ENCODE measurements at regions not wholly inside any gene's neighbourhood (a gene's known extent, or its start where the extent isn't known, plus 50 kb on each side); places are given as distances from the start of the nearest gene placed in this dataset.
"Not testable (repeated sequence)": the region's sequence is repeated elsewhere in the genome, so short reads cannot be mapped to it uniquely, and the experiment has no call there.

DNA sequence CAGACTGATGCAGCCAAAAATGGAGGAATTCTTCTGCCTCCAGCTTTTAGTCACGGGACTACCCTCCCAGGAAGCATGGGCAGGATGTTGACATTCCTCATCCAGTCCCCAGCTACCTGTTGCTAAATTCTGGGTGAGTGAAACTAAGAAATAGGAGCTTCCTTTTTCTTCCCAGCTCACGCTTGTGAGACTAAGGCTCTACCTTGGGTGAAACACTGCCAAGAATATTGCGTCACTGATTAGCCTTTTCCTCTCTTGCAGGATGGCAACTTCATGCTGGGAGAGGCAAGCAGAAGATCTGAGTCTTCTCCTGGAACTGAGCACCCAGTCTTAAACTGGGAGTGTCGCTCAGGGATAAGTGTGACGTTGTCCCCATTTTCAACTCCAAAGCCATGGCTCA lies 59.7 kb downstream of the RNU2-63P start:
- ATAC-seq; H3K9me3 Mint-ChIP-seq; H3K4me3 Mint-ChIP-seq; H3K27me3 Mint-ChIP-seq (ENCODE audit: low read depth); H3K4me1 Mint-ChIP-seq (ENCODE audit: low read depth); DNase-seq; H3K36me3 Mint-ChIP-seq (ENCODE audit: insufficient read depth): not testable (repeated sequence)

GRCh38 chr2:87949008-87949407 lies 67.3 kb downstream of the RNU2-63P start:
- H3K27me3 Mint-ChIP-seq (ENCODE audit: low read depth); H3K36me3 Mint-ChIP-seq (ENCODE audit: insufficient read depth); DNase-seq; H3K4me1 Mint-ChIP-seq (ENCODE audit: low read depth); H3K9me3 Mint-ChIP-seq; H3K4me3 Mint-ChIP-seq: not testable (repeated sequence)
- ATAC-seq = peak in 1 of 2 donors; percentile 14

- H3K36me3 Mint-ChIP-seq (ENCODE audit: insufficient read depth); H3K4me3 Mint-ChIP-seq; H3K4me1 Mint-ChIP-seq (ENCODE audit: low read depth); DNase-seq; H3K27me3 Mint-ChIP-seq (ENCODE audit: low read depth); ATAC-seq; H3K9me3 Mint-ChIP-seq: not testable (repeated sequence)
These were observed 69.5 kb downstream of the RNU2-63P start for GRCh38 chr2:87946644-87947370.

DNA sequence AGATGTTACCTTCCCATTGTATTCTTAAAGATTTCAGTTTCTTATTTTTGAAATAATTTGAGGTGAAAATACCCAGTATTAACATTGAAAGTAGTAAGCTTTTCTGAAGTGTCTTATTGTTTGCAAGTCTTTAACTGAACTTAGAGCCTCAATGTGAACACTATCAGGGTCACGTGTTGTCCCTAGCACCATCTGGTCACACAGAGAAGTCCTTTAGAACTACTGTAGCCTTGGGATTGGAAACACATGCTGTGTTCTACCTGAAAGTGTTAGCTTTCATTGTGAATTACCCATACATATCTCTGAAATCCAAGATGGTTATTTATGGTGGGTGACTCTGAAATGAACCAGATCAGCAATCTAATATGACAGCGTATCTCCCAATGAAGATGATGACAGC lies 77.0 kb downstream of the RNU2-63P start:
- not testable (repeated sequence) for DNase-seq; H3K4me3 Mint-ChIP-seq; H3K9me3 Mint-ChIP-seq; H3K36me3 Mint-ChIP-seq (ENCODE audit: insufficient read depth); H3K27me3 Mint-ChIP-seq (ENCODE audit: low read depth); H3K4me1 Mint-ChIP-seq (ENCODE audit: low read depth); ATAC-seq

DNA sequence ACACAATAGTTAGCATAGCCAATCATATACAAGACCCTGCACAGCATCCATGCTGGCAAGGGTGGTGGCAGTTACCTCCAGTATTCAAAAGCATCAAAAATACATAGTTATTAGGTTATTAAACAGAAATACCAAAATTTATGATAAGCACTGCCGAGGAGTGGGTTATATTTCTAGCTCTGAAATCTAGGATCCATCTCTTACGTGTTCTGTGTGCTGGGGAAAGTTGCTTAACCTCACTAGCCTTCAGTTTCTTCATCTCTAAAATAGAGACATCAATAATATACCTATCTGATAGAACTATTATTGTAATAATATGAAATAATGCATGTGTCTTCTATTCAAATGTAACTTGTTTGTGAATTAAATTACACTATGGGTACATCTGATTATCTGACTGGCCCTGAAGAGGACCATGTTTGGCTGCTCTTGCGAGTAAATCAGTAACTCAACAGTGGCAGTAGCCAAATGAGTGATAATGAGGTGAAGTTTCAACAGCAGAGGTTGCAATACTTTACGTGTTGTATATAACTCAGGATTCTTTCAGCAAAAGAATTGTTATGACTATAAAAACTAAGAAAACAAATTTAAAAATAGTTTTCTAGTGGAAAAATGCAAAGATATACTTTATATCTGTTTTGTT lies 93.5 kb upstream of the RGPD2 start:
- DNase-seq; H3K9me3 Mint-ChIP-seq; H3K4me1 Mint-ChIP-seq (ENCODE audit: low read depth); H3K36me3 Mint-ChIP-seq (ENCODE audit: insufficient read depth); H3K4me3 Mint-ChIP-seq; ATAC-seq; H3K27me3 Mint-ChIP-seq (ENCODE audit: low read depth): not testable (repeated sequence)

DNA sequence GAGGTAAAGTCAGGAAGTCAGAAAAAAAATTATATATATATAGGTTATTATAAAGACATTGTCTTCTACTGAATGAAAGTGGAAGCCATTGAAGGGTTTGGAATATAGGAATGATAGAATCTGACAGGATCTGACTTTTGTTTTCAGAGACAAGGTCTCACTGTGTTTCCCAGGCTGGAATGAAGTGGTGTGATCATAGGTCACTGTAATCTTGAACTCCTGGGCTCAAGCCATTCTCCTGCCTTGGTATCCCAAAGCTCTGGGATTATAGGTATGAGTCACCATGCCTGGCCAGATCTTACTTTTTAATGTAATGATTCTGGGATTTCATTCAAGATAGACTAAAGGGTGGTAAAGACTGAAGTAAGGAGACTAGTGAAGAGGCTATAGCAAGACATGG lies 91.6 kb upstream of the RGPD2 start:
- not testable (repeated sequence) for H3K27me3 Mint-ChIP-seq (ENCODE audit: low read depth); H3K4me1 Mint-ChIP-seq (ENCODE audit: low read depth); DNase-seq; H3K36me3 Mint-ChIP-seq (ENCODE audit: insufficient read depth); ATAC-seq; H3K4me3 Mint-ChIP-seq; H3K9me3 Mint-ChIP-seq

DNA sequence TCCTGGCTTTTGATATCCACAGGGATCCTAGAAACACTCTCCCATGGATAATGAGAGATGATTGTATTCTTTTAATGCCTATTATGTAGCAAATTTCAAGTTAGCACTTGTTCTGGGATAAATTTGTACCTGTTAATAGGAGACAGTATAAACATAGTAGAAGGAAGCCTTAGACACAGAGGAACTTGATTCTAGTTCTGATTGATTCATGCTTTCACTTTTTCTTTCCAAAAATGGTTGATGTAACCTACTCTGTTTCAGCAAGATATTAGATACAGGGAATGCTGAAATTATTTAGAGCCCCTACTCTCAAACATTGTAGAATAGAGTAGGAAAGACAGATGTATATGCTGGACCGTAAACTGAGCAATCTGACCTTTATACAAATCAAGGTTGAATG lies 85.3 kb upstream of the RGPD2 start:
- not testable (repeated sequence) for H3K4me3 Mint-ChIP-seq; H3K9me3 Mint-ChIP-seq; H3K36me3 Mint-ChIP-seq (ENCODE audit: insufficient read depth); ATAC-seq; H3K27me3 Mint-ChIP-seq (ENCODE audit: low read depth); H3K4me1 Mint-ChIP-seq (ENCODE audit: low read depth); DNase-seq

- peak; percentile 54 to 77 for ATAC-seq
- H3K4me1 Mint-ChIP-seq (ENCODE audit: low read depth); H3K9me3 Mint-ChIP-seq; H3K36me3 Mint-ChIP-seq (ENCODE audit: insufficient read depth); H3K27me3 Mint-ChIP-seq (ENCODE audit: low read depth); H3K4me3 Mint-ChIP-seq; DNase-seq: not testable (repeated sequence)
These were observed 83.4 kb upstream of the RGPD2 start for GRCh38 chr2:87909042-87909441.

DNA sequence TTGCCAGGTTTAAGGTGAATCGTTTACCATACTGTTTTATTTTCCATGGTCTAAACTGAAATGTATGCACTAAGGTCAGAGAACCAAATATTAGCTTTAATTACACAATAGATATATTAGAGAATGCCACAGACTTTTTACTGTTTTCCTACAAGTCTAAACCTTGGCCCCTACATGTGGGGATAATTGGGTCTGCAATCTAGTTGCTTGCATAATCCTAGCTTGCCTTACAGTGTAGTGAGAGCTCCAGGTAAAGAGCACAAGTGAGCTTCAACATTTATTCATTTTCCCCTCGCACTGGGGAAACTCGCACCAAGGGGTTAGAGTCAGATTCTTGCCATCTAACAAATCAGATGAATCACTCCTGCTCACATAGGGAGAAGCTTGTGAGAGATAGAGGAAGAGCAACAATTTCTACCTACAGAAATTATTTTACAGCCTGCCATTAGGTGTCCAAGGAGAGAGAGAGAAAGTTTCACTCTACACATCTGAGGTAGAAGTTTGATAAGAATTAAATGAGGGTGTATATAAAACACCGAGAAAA lies 82.0 kb upstream of the RGPD2 start:
- DNase-seq; H3K27me3 Mint-ChIP-seq (ENCODE audit: low read depth); H3K4me1 Mint-ChIP-seq (ENCODE audit: low read depth); H3K9me3 Mint-ChIP-seq; H3K4me3 Mint-ChIP-seq; H3K36me3 Mint-ChIP-seq (ENCODE audit: insufficient read depth): not testable (repeated sequence)
- peak in 1 of 2 donors; percentile 56 for ATAC-seq

DNA sequence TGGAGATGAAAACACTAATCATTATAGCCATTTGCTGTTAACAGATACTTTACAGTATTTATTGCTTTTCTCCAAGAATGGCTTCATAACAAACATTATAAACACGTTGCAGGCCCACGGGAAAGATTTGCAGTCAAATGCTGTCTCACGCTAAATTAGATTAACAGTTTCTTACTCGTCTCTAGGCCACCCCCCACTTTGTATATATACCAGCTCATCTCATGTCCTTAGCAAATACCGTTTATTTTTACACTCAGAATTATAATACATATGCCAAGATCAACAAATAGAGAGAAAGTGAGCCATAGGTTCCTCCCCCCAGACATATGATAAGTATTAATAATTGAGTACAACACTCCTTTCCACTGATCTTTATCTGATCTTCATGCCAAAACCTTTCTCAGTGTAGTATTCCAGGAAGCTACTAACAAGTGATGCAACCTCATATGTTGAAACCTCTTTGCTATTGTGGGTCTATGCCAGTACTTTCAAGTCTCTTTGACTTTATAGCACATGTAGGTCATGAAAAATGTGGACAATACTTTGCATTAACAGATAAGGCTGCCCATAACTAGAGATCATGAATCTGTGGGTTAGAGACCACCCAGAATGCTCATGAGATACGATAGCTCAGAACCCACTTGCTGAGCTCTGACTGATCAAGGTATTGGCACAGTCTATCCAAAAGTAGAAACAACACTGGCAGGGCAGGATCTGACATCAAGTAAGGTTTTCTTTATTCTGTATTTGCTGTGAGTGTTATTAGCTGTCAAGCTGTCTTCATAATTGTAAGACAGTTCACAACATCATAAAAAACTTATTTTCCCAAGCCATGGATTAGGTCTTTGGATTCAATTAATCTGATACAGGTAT lies 77.9 kb upstream of the RGPD2 start:
- not testable (repeated sequence) for H3K4me1 Mint-ChIP-seq (ENCODE audit: low read depth); ATAC-seq; H3K36me3 Mint-ChIP-seq (ENCODE audit: insufficient read depth); DNase-seq; H3K4me3 Mint-ChIP-seq; H3K9me3 Mint-ChIP-seq; H3K27me3 Mint-ChIP-seq (ENCODE audit: low read depth)

DNA sequence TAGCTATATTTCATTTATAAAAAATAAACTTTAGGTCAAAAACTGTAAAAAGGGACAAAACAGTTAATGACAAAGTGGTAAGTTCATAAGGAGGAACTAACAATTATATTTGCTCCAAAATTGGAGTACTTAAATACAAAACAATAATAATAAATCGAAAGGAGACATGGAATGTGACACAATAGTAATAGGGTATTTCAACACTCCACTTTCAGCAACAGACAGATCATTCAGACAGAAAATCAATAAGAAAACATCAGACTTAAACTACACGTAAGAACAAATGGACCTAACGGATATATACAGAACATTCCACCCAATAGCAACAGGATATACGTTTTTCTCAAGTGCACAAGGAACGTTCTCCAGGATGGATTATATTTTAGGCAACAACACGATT lies 58.1 kb upstream of the RGPD2 start:
- H3K36me3 Mint-ChIP-seq (ENCODE audit: insufficient read depth); DNase-seq; H3K4me3 Mint-ChIP-seq; H3K27me3 Mint-ChIP-seq (ENCODE audit: low read depth); ATAC-seq; H3K4me1 Mint-ChIP-seq (ENCODE audit: low read depth); H3K9me3 Mint-ChIP-seq: not testable (repeated sequence)

All from activated T-cell treated with anti-CD3 and anti-CD28 coated beads, Interleukin-2, amount 50 U/mL, for 4 hours (primary cell).